HT1080 (cell line): ENCODE measurements at regions not wholly inside any gene's neighbourhood (a gene's known extent, or its start where the extent isn't known, plus 50 kb on each side); places are given as distances from the start of the nearest gene placed in this dataset.

Source experiments
- DNase-seq: peaks from one replicate; pipeline ENCODE4 v3.0.0-alpha.2; 2015; ENCODE audit warnings: low read depth

DNA sequence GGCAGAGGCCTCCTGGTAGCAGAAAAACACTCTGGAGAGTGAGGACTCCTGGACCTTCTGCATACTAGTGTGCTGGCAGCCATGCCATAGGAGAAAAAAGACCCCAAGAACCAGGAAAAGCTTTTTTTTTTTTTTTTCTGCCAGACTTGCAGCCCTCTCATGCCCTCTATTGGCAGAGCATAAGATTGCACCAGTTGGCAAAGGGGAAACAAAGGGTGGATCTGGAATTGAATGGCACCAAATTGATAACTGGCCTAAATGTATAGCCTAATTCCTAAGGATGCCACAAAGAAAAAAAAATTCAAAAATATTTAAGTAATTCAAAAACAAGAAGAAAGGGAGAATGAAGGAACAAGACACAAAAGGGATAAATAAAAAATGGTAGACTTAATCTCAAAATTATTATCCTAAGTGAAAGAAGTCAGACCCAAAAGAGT lies 112.5 kb upstream of the GHITM start:
- DNase-seq, result peak; percentile 13

DNA sequence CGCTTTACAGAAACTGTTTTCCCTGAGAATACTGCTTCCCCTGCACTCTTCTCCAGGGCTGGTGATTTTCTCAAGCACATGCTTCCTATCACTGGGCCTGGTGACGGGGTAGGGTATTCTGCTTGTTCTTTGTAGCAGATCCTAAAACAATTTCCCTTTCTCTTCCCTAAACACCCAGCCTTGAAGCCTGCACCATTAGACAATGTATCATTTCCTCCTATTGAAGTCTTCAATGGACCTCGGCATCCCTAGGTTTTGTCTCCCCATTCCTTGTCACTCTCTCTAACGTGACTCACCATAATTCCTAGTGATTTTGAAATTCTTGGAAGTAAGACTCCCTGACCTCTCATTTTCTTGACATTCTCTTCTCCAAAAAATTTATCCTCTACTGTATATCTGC lies 109.5 kb upstream of the GHITM start:
- no peak for DNase-seq

DNA sequence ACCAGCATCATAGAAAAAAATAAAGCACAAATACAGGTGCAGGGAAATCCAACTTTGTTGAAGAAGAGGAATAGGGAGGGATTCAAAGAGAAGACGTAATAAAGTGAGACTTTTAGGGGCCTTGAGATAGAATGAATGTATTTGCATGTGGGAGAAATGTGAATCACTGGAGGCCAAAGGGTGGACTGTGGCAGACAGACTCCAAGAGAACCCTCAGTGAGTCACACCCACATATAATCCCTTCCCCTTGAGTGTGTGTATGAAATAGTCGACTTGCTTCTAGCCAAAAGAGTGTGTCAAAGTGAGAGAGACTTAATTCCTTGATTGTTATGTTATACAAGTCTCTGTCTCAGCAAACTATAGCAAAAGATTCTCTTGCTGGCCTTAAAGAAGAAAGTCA lies 101.3 kb upstream of the GHITM start:
- peak; percentile 56 for DNase-seq

DNA sequence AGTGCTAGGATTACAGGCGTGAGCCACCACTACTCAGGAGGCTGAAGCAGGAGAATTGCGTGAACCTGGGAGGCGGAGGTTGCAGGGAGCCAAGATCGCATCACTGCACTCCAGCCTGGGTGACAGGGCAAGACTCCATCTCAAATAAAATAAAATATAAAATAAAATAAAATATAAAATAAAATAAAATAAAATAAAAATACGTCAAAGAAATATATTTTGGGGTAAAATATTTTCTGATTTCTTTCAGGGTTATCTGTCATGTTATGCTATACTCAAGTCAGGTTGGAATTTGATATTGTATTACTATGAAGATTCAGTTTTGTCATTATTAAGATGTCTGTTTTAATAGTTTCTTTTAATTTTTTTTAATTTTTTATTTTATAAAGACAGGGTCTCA lies 99.4 kb upstream of the GHITM start:
- no peak for DNase-seq

DNA sequence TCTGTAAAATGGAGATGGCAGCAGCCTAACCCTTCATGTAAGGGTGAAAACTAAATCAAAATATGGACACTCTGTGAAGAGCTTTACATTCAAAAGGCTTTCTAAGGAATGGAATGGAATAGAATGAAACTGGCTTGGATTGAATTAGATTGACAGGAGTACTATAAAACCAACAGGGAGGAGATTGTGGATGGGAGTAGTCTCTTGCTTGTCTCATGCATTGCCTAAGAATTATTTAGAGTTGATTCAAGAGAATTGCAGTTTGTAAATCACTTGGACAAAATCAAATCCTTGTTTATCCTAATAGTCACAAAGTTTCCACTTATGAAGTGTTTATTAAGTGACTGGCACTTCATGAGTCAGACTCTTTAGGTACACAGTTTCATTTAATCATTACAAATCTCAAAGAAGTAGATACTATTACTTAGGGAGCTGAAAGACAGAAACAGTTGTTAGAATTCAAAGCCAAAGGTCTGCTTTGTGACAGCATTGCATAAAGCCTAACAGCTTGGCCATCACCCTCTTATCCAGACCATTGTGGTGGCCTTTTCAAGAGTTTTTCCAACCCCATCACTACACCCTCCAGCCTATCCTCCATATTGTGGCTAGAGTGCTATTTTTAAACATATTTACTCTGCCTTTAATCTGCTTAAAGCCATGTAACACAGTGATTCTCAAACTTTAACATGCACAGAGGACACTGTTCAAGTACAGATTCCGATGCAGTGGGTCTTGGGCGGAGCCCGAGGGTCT lies 91.9 kb upstream of the GHITM start:
- no peak for DNase-seq

DNA sequence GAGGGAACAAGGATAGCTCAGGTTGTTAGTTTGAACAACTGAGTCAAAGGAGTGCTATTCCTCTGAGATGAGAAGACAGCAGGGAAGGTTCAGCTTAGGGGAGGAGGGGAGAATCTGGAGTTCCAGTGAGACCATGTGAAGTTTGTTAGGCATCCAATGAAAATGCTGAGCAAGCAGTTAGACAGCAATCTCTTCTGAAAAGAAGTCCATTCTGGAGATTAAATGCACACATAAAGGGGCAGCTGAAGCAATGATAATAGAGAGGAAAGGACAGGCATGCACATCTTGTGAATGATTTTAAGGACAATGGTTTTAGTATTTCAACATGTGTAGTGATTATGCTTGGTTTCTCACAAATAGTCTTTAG lies 89.7 kb upstream of the GHITM start:
- DNase-seq, result no peak

DNA sequence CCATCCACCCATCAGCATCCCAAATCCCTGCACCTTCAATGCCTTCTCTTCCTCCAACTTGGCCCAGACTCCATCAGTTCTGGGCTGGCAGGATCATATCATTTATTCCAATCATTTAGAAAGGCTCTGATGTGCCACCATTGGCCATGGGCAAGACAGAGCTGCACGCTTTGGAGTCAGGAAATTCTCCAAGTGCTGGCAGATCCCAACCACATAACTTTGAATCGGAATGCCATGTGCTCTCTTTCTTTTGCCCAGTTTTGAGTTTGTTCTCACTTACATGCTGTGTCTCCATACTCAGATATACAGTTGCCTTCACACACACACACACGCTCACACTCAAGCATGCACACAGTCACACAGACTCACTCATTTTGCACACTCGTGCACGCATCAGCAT lies 85.7 kb upstream of the GHITM start:
- no peak for DNase-seq

DNA sequence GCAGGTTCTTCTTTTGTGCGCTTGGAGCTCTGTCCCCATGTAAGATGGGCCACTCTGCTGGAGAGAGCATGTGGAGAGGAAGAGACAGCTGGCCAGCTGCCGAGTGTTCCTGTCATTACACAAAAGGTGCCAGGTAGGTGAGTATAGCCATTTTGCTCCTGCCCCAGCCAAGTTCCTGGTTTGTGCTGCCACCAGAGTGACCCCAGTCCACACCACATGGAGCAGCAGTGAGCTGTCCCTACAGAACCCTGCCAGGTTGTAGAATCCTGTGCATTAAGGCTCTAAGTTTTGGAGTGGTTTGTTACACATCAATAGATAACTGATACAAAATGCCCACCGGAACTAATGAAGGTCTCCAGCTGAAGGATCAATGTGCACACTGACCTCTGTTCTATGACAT lies 84.6 kb upstream of the GHITM start:
- DNase-seq, result no peak

DNA sequence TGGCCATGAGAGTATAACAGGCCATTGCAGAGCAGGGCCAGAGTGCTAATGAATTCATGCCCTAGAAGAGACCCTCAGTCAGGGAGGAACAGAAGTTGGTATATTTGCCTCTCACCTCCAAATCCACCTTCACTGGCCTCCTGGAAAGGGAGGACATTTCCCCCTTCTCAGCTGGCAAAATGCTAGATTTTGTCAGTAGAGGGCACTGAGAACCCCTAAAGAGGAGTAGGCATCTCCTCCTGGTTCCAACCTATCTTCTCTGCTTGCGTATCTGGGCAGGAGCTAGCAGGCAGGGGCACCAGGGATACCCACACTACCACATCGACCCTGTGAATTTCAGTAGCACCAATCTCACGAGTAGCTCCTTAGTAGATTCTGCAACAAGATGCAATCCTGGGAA lies 79.8 kb upstream of the GHITM start:
- DNase-seq, result no peak

DNA sequence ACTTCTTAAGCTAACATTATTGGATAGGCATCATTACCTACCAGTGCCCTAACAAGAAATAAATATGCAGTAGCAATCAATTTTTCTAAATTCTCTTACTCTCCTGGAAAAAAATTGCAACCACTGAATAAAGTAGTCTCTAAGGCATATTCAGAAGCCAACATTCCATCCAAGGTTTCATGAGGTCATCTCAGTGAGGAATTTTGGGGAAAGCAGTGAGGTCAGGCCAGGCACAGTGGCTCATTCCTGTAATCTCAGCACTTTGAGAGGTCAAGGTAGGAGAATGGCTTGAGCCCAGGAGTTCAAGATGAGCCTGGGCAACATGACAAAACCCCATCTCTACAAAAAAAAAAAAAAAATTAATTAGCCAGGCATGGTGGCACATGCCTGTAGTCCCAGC lies 75.9 kb upstream of the GHITM start:
- DNase-seq, result no peak

DNA sequence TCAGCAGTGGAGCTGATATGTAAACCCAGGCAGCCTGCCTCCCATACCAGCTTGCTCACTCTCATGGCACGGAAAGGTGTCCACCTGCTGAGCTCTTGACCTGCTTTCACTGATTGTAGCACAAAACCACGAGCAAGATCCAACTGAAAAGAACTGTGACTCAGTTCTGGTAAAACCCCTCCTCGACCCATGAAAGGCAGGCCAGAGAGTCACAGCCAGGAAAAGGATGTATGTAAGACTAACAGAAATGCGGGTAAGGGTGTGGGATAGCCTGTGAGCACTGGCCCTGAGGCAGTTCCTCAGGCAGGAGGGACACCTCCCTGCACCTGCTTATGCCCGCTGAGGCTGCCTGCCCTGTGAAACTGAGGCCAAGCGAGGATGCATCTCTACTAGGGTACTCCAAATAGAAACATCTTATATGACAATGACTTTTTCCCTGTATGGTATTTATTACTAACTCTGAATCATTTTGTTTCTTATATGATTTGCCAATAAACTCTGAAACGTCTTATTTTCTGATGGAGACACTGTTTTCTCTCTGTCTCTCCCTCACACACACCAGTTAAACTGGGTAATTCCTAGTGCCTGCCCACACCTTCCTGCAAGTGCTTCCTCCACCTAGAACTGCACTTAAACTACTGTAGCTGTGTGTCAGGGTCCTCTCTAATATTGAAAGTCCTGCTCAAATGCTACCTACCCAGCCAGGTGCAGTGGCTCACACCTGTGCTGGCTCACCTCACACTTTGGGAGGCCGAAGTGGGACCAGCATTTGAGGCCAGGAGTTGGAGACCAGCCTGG lies 73.3 kb upstream of the GHITM start:
- peak; percentile 11 for DNase-seq

DNA sequence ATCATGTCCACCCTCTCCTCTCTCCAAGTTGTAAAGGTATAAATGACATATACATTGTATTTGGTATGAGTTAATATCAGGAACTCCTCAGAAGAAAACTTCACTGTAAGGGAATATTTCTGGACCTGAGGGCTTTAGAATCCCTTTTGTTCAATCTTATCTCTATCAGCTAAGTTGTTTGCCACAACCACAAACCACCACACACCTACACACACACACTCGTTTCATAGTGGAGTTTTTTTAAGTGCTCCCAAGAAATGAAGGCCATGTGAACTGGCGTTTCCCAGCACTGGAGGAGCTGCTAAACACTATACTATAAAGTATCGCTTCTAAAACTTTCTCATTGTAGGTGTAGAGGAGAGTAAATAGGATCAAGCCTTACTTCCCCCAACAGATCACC lies 64.8 kb upstream of the GHITM start:
- no peak for DNase-seq

DNA sequence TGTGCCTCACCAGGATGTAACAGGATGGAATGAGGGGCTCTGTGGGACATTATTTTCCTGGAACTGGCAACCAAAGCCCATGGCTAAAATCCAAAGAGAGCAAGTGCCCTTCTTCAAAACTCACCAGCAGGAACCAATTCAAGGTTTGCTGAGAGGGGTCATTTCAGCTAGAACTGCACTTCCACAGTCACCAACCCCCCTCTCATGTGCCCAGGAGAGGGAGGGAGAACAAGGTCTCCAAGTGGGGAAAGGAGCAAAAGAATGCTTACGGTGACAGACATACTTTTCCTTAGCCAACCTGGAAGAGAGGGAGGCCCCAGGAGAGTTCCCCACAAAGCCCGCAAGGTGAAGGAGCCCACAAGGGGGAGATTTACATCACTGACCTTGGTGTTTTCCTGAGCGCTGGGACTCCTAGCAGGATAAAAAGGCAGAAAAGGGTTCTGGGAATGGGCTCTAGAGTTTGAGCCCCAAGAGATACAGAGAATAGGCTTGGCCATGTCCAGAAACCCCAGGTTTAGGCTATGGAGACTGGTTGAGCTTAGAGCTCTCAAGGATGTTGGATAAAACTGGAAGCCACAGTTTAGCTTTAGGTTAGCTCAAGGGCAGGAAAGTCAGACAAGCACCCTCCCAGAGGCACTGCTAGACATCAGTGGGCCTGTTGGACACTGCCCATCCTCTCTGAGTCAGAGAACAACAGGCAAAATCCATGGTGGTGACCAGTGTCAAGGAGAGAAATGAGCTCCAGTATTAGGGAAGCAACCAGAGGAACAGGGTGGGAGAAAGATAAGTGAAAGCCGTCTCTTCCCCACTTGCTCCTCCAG lies 63.9 kb upstream of the GHITM start:
- no peak for DNase-seq

DNA sequence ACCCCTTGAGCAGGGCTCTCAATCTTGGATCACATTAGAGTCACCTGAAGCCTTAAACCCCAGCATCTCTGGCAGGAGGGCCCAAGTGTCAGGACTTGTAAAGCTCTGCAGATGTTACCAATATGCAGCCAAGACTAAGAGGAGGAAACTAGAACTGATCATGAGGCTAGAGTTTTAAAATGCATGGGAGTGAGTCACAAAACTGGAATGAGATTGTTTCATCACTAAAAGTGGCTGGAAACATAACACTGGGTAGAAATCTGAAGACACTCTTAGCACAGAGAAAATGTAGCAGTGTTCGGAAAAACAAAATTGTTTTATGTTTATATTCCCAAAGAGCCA lies 63.3 kb upstream of the GHITM start:
- peak; percentile 85 for DNase-seq

DNA sequence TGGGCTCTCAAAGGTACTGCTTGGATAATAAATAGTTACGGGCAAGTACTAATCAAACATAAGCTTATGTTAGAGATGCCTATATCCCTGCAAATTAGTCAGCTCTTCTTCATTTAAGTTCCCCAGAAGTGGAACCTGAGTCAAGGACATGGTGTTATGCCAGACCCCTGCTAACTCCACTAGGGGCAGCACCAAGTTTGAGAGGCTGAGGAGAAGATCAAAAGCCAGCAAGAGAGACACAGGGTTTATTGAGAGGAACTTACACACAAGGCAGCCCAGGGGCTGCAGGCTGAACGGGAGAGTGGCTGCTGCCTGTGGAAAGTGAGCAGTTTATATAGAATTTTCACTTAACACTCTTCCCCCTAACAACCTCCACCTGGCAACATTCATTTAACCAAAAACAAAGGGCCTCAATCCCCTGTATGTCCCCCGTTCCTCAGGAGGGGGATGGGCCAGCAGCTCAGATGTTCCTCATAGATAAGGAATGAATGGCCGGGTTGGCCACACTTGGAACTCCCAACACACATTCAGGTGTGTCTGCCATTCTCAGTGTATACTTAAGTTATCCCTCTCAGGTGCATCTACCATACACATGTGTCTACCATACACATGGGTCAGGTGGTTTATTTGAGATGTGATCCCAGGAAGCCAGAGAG lies 62.6 kb upstream of the GHITM start:
- peak; percentile 56 for DNase-seq

DNA sequence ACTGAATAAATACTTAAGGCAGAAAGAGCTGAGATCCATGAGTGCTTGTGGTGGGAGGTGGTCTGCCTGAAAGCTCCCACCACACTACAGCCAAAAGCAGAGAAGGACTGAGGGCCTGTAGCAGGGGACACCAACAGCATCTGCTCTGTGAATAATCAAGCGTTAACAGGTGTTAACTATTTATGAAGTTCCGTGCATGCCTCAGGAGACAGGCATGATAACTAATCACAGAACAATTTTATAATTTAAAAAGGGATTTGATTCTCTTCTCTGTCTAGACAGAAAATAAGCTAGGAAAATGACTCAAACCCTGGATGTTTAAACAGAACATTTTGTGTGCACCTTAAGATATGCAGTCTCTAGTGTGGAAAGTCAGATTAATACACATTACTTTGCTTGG lies 61.5 kb upstream of the GHITM start:
- DNase-seq, result no peak

DNA sequence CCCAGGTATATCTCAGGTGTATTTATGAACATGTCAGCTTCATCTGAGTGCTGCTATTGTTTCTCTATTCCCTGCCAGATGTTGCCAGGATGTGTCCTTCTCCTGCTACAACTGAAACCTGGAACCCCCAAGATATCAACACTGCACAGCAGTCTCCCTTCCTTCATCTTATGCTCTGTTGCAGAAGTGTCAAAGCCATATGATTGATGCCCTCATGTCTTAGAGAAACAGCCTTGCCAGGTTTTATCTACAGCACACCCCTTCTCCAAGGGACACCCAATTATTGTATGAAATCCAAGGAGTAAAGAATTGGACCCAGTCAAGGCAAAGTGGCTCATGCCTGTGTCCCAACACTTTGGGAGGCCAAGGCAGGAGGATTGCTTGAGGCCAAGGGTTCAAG lies 60.5 kb upstream of the GHITM start:
- no peak for DNase-seq

DNA sequence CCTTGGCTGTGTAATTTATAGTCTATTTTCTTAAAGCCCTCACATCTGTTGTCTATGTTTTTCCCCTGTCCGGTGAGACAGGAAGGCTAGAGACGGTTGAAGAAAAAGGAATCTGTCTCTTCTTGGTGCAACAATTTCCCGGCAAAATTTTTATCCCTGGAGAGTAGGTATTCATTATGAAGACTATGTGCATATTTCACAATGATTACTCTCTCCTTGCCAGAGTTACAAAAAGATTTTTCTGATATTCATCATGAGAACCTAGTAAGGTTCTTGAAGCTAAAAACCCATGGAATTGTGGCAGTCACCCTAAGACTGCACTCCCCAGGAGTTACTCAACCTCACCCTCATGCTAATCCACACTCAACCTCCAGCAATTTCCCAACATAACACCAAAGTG lies 55.0 kb upstream of the GHITM start:
- DNase-seq, result no peak

DNA sequence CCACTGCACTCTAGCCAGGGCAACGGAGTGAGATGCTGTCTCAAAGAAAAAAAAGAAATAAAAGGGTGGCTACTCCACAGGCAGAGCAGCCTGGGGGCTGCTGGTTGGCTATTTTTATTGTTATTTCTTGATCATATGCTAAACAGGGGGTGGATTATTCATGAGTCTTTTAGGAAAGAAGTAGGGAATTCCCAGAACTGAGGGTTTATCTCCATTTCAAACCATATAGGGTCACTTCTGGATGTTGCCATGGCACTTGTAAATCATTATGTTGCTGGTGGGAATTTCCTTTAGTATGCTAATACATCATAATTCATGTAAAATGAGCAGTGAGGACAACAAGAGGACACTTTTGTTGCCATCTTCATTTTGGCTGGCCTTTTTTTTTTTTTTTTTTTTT lies 52.1 kb upstream of the GHITM start:
- no peak for DNase-seq

DNA sequence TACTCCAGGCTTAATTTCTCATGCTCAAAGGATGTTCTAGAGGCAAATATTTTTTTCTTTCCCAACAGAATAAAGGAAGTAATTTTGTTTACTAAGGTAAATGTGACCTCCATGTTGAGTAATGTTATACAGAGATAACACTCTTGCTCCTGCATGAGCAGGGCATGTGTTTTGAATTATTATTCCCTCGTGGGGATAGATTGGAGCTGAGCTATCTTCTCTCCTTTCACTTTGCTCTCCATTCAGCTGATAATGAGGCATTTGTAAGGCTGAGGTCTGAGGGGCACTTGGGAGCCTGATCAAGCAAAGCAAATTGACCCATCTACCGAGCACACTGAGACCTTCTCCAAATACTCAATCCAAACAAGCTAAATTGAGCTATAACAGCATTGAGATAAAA lies 50.7 kb upstream of the GHITM start:
- no peak for DNase-seq

DNA sequence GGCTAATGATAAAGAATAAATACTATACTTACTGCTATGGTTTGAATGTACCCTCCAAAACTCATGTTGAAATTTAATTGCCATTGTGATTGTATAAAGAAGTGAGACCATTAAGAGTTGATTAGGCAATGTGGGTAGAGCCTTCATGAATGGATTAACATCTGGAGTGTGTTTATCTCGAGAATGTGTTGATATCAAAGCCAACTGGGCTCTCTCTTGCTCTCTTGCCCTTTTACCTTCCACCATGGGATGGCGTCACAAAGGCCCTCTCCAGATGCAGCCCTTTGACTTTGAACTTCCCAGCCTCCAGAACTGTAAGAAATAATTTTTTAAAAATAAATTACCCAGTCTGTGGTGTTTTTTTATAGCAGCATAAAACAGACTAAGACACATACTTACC lies 50.1 kb upstream of the GHITM start:
- no peak for DNase-seq
